Superior temporal gyrus (tissue), 1 donor: ENCODE measurements at regions not wholly inside any gene's neighbourhood (a gene's known extent, or its start where the extent isn't known, plus 50 kb on each side); places are given as distances from the start of the nearest gene placed in this dataset.

ENCODE experiments used
- DNase-seq: peaks from one replicate; pipeline ENCODE4 v3.0.0-alpha.2; 2016; ENCODE audit errors: extremely low spot score

GRCh38 chr2:6773694-6774044, 92.0 kb downstream of the CMPK2 start:
- no peak for DNase-seq

GRCh38 chr2:6776125-6776524, 89.6 kb downstream of the CMPK2 start:
- DNase-seq = no peak

DNA sequence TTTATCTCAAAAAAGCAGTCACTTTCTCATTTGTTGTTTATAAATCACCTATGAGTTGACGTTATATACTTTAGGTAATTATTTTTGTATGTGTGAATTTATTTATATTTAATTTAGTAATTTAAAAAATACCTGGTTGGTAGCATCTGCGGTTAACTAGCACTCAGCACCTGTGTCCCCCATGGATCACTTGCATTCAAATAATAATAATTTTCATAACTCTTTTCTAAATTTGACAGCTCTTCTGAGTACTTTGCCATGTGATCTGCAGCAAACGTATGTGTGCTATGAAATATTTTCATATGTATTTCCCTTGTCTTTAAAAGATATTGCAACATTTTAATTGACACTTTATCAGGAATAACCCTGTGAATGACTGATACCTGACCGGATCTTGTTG, 88.1 kb downstream of the CMPK2 start:
- DNase-seq = no peak

GRCh38 chr2:6780765-6781274, 84.9 kb downstream of the CMPK2 start:
- no peak for DNase-seq

GRCh38 chr2:6782517-6783237, 83.0 kb downstream of the CMPK2 start:
- DNase-seq = no peak

- DNase-seq = no peak
Observed at GRCh38 chr2:6783238-6783614, 82.5 kb downstream of the CMPK2 start.

- DNase-seq = no peak
Observed at GRCh38 chr2:6784291-6784690, 81.4 kb downstream of the CMPK2 start.

DNA sequence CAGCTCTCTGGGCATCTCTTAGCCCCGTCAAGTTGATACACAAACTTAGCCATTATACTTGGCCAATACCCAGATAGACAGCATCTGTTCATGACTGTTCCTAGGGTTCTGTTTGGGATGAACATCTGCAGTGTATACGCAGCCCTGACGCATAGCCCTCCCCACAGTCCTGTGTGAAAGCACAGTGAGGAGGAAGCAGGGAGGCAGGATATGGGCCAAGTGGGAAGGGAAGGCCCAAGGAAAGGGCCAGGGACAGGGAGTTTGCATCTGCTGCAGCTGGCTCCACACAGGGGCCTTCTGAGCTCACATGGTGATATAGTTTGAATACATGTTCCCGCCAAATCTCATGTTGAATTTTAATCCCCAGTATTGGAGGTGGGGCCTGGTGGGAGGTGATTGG, 80.2 kb downstream of the CMPK2 start:
- DNase-seq = no peak

- no peak for DNase-seq
Observed at GRCh38 chr2:6787376-6787775, 78.3 kb downstream of the CMPK2 start.

DNA sequence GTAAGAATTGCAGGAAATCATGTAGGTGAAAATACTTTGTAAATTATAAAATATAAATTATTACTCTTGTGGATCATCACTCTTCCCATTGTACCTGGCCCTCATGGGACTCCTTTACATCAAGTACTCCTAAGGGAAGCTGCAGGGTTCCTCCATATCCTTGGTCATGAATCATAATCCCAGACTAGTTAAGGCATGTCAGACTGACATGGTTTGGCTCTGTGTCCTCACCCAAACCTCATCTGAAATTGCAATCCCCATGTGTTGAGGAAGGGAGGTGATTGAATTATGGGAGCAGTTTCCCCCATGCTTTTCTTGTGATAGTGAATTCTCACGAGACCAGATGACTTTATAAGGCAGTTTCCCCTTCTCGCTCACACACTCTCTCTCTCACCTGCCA, 77.1 kb downstream of the CMPK2 start:
- DNase-seq = no peak

- no peak for DNase-seq
Observed at GRCh38 chr2:6789559-6790138, 76.1 kb downstream of the CMPK2 start.

DNA sequence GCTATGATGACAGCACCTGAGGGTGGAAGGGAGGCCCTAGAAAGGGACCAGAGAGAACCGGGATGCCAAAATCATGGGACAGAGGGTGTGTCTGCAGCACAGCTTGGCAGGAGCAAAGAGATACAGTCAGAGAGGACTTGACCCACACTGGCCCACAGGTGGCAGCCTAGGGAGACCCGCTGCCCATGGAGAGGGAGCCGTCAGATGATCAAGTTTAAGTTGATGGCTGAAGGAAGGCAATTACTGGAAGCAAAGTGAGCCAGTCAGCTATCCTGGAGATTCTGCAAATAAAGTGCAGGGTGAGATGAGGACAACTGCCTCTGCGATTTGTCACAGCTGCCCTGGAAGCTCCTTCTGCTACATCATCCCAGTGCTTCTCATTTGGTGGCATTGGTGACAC, 74.0 kb downstream of the CMPK2 start:
- no peak for DNase-seq

GRCh38 chr2:6792883-6793282, 72.8 kb downstream of the CMPK2 start:
- DNase-seq = no peak

DNA sequence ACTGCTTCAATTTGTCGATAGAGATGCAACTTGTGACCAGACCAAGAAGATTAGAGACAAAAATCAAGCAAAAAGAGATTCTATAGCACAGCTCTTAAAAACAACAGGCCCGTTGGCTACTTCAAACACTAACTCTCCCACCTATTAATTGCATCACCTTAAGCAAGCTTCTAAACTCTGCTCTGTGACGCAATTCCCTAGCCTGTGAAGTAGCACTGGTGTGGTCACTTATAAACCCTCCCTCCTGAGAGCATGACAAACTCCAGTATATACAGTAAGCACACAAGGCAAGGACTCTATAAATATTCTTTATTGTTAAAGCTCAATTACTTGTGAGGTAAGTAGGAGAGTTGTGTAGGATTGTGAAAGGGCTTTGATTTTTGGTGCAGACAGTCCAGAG, 72.3 kb downstream of the CMPK2 start:
- DNase-seq = no peak

DNA sequence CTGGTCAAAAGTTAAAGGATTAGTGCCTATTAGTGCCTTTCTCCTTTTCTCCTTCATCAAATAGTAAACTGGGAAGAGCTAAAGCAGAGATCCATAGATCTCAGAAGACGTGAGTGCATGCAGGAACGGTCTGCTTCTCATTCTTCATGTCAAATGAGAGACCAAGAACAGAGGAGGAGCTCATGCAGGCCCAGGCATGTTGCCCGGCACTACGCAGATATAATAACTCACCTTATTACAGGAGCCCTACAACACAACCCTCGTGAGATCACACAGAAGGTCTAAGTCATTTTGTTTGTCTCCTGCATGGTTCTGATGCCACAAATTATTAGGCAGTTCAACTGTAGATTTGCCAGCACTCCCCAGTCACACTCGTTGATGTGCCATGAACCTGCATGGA, 71.8 kb downstream of the CMPK2 start:
- no peak for DNase-seq

DNA sequence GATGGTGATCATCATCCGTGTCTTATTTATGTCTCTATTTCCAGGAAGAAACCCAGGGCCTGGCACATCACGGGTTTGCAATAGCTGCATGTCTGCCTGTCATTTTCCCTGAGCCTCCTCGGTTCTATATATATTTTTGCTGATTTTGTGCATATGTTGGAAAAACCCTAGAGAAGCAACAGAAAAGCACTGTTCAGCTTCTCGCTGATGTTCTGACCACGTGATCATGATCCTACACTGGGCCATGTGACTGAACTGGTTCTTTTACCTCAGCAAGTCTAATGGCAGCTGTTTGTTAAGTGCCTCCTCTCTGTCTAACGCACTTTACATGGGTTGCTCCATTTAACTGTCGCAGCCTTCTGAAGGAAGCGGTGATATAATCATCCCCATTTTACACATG, 71.3 kb downstream of the CMPK2 start:
- DNase-seq = no peak
